Heart left ventricle (tissue), 13 donors: ENCODE measurements at regions not wholly inside any gene's neighbourhood (a gene's known extent, or its start where the extent isn't known, plus 50 kb on each side); places are given as distances from the start of the nearest gene placed in this dataset.

Experiments
- POLR2A ChIP-seq, 2 donors: fragments of 450-650 bp; IDR thresholded peaks; one replicate each; pipeline ENCODE4 v1.6.1; 2017; ENCODE audit warnings: antibody characterized with exemption in 2 of 2, mild to moderate bottlenecking in 2 of 2, moderate library complexity in 2 of 2
- TF ChIP-seq, protein P1 (sequence below), 12 donors: fragments of 200-600 bp; sonication (generic) in 4 of 12; IDR thresholded peaks; one replicate each; pipeline versions ENCODE4 v1.5.0 to v1.8.0; 2018 to 2022; ENCODE audit warnings: antibody characterized with exemption in 12 of 12, mild to moderate bottlenecking in 5 of 12
- donor health status: ischemic (EF 13 %, LVEDD 7.1; RV severe dilation, severe dysfunction).
- donor health status: DM: no; HTN: yes; CAD: no.
- donor health status: DM: no; HTN: no; CAD: no.
- donor health status: ischemic (EF 25% LVEDD 6.9; RV normal size, moderate dysfunction).
- donor health status: ischemic (EF 25% LVEDD 5.7; RV mildly dilated, moderate dysfunction).
- donor health status: ischemic (EF 35%, LVEDD 5.7; RV mildly dilated, moderate dysfunction).
- donor health status: nonischemic (EF 11% LVEDD 7.7; RV severe dilation, severe dysfunction).
- donor health status: DM: yes; HTN: yes; CAD: no.
- donor health status: PGD.
- donor health status: ischemic (EF 29% LVEDD 5.4; RV normal size, mild dysfunction).
- donor health status: nonischemic (EF 23%, LVEDD 6.1; RV moderate dilation, normal function).

DNA sequence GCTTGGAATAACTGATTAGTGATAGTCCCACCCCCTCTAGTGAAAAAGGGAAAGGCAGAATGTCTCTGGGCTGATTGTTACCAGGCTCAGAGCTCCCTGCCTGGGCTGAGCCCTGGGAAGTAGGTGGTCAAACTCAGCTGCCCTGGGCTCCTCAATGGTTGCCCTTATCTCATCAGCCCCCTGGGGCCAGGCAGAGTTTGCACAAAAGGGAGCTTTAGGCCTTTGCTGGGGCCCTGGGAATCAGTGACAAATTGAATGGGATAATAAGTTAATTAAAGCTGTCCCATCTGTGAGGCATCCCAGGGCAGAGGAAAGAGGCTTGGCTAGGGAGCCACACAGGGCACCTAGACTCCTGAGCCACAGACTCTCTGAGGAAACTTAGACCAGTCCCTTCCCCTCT, 89.0 kb downstream of the EFNB1 start:
- TF ChIP-seq, protein P1, sequence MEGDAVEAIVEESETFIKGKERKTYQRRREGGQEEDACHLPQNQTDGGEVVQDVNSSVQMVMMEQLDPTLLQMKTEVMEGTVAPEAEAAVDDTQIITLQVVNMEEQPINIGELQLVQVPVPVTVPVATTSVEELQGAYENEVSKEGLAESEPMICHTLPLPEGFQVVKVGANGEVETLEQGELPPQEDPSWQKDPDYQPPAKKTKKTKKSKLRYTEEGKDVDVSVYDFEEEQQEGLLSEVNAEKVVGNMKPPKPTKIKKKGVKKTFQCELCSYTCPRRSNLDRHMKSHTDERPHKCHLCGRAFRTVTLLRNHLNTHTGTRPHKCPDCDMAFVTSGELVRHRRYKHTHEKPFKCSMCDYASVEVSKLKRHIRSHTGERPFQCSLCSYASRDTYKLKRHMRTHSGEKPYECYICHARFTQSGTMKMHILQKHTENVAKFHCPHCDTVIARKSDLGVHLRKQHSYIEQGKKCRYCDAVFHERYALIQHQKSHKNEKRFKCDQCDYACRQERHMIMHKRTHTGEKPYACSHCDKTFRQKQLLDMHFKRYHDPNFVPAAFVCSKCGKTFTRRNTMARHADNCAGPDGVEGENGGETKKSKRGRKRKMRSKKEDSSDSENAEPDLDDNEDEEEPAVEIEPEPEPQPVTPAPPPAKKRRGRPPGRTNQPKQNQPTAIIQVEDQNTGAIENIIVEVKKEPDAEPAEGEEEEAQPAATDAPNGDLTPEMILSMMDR (IDR thresholded peaks at IDR 0.05) = no peak
- no peak for TF ChIP-seq POLR2A (IDR thresholded peaks at IDR 0.05)
